ENCODE measurements at regions not wholly inside any gene's neighbourhood (a gene's known extent, or its start where the extent isn't known, plus 50 kb on each side); places are given as distances from the start of the nearest gene placed in this dataset.

GRCh38 chr9:87271696-87272477 is 225.8 kb upstream of the DAPK1 start:
- TF ChIP-seq, protein P1, sequence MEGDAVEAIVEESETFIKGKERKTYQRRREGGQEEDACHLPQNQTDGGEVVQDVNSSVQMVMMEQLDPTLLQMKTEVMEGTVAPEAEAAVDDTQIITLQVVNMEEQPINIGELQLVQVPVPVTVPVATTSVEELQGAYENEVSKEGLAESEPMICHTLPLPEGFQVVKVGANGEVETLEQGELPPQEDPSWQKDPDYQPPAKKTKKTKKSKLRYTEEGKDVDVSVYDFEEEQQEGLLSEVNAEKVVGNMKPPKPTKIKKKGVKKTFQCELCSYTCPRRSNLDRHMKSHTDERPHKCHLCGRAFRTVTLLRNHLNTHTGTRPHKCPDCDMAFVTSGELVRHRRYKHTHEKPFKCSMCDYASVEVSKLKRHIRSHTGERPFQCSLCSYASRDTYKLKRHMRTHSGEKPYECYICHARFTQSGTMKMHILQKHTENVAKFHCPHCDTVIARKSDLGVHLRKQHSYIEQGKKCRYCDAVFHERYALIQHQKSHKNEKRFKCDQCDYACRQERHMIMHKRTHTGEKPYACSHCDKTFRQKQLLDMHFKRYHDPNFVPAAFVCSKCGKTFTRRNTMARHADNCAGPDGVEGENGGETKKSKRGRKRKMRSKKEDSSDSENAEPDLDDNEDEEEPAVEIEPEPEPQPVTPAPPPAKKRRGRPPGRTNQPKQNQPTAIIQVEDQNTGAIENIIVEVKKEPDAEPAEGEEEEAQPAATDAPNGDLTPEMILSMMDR (conservative IDR thresholded peaks at IDR 0.05; ENCODE audit: low read depth in 2 of 2), result no peak
- TF ChIP-seq REST (IDR thresholded peaks at IDR 0.05; ENCODE audit: unreplicated experiment) (no peak), EZH2phosphoT487 (IDR thresholded peaks at IDR 0.05; ENCODE audit: unreplicated experiment) (no peak), POLR2AphosphoS5 (IDR thresholded peaks at IDR 0.05; ENCODE audit: low read depth) (no peak), EZH2 (IDR thresholded peaks at IDR 0.05; ENCODE audit: low read depth, unreplicated experiment) (no peak), JUNB (IDR thresholded peaks at IDR 0.05; ENCODE audit: unreplicated experiment) (no peak), CREB1 (CRISPR knock-in tag; IDR thresholded peaks at IDR 0.05; ENCODE audit: low read depth) (no peak), NANOG (IDR thresholded peaks at IDR 0.05; ENCODE audit: borderline replicate concordance) (no peak)
- TF ChIP-seq, protein P2, sequence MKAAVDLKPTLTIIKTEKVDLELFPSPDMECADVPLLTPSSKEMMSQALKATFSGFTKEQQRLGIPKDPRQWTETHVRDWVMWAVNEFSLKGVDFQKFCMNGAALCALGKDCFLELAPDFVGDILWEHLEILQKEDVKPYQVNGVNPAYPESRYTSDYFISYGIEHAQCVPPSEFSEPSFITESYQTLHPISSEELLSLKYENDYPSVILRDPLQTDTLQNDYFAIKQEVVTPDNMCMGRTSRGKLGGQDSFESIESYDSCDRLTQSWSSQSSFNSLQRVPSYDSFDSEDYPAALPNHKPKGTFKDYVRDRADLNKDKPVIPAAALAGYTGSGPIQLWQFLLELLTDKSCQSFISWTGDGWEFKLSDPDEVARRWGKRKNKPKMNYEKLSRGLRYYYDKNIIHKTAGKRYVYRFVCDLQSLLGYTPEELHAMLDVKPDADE (IDR thresholded peaks at IDR 0.05), result no peak
